Natural killer cell (primary cell): ENCODE measurements at regions not wholly inside any gene's neighbourhood (a gene's known extent, or its start where the extent isn't known, plus 50 kb on each side); places are given as distances from the start of the nearest gene placed in this dataset.

Source experiments
- ATAC-seq, 3 donors: fragments of 150-1000 bp in 2 of 3; fragments of 200-7000 bp in 1 of 3; cut with Tn5 transposase; 1 replicate in 1 of 3; 2 replicates in 2 of 3; pipeline ENCODE4 v1.10.0; 2021; ENCODE audit warnings: mild to moderate bottlenecking in 2 of 3, moderate library complexity in 2 of 3
- DNase-seq, 2 donors: peaks; one replicate each; pipeline versions ENCODE4 v3.0.0 to v3.0.0-alpha.2; 2013 to 2021; ENCODE audit warnings: mixed read lengths in 1 of 2
- H3K27ac ChIP-seq: one replicate; pipeline ENCODE4 v1.5.1; 2013; ENCODE audit warnings: mild to moderate bottlenecking, low read length
- H3K27me3 ChIP-seq: one replicate; pipeline ENCODE4 v1.6.1; 2013; ENCODE audit warnings: low read length; ENCODE audit not compliant: control insufficient read depth, insufficient read depth
- H3K36me3 ChIP-seq: one replicate; pipeline ENCODE4 v1.6.1; 2013; ENCODE audit warnings: low read length; ENCODE audit not compliant: control insufficient read depth, insufficient read depth
- H3K4me1 ChIP-seq: one replicate; pipeline ENCODE4 v1.6.1; 2013; ENCODE audit warnings: low read length; ENCODE audit not compliant: control insufficient read depth, insufficient read depth
- H3K4me3 ChIP-seq: one replicate; pipeline ENCODE4 v1.5.1; 2013; ENCODE audit warnings: low read length
- H3K9me3 ChIP-seq: one replicate; pipeline ENCODE4 v1.6.1; 2013; ENCODE audit warnings: low read length; ENCODE audit not compliant: control insufficient read depth, insufficient read depth
- H3K27ac Mint-ChIP-seq, 2 donors: one replicate each; pipeline ENCODE4 v1.8.0; 2022; ENCODE audit warnings: mild to moderate bottlenecking in 2 of 2, mixed read lengths in 2 of 2, moderate library complexity in 1 of 2
- H3K27me3 Mint-ChIP-seq, 2 donors: one replicate each; pipeline ENCODE4 v1.8.0; 2022; ENCODE audit warnings: low read depth in 2 of 2, mixed read lengths in 2 of 2
- H3K36me3 Mint-ChIP-seq: one replicate; pipeline ENCODE4 v1.8.0; 2022; ENCODE audit warnings: mixed read lengths
- H3K4me1 Mint-ChIP-seq, 2 donors: one replicate each; pipeline ENCODE4 v1.8.0; 2022; ENCODE audit warnings: mixed read lengths in 2 of 2
- H3K4me3 Mint-ChIP-seq: one replicate; pipeline ENCODE4 v1.8.0; 2022; ENCODE audit warnings: mild to moderate bottlenecking, moderate library complexity, mixed read lengths
- H3K9me3 Mint-ChIP-seq, 2 donors: one replicate each; pipeline ENCODE4 v1.8.0; 2022; ENCODE audit warnings: mixed read lengths in 2 of 2
- CTCF ChIP-seq: fragments of 200-600 bp; IDR thresholded peaks from one replicate; pipeline ENCODE4 v1.8.0; 2022; ENCODE audit warnings: antibody characterized with exemption
- WGBS: methylation state at CpG from one replicate; pipeline ENCODE4 v1.1.7; 2013; ENCODE audit warnings: missing lambda C conversion rate; ENCODE audit not compliant: insufficient coverage; 5-methylcytosine and 5-hydroxymethylcytosine counted together
- intact Hi-C: fragments of 100-400 bp; cut with micrococcal nuclease; formaldehyde crosslinking; loops from one replicate; pipeline ENCODE4 v1.14.2; 2022

GRCh38 chr2:60306267-60306861, 247.1 kb downstream of the BCL11A start:
- ATAC-seq (no peak), DNase-seq (no peak)
- Histone ChIP-seq H3K4me3 (no peak overlapping the region), H3K27me3 (no peaks in the 10 kb centered on the region), H3K27ac (no peak overlapping the region), H3K9me3 (no peaks in the 10 kb centered on the region), H3K36me3 (no peaks in the 10 kb centered on the region), H3K4me1 (peaks cover 12% of the 10 kb centered on the region)
- Mint-ChIP-seq H3K4me1 (peaks cover 19 to 32% of the 10 kb centered on the region in 2 donors), H3K36me3 (no peaks in the 10 kb centered on the region), H3K4me3 (no peak overlapping the region), H3K27me3 (peaks cover 0 to 2% of the 10 kb centered on the region in 2 donors), H3K27ac (no peak overlapping the region), H3K9me3 (no peaks in the 10 kb centered on the region)
- 32% methylated on average over 4 of the region's 5 CpGs for WGBS
- TF ChIP-seq CTCF = no peak
- intact Hi-C loops = no loop called here

- no peak overlapping the region for H3K4me3 Mint-ChIP-seq
- H3K36me3 ChIP-seq = no peaks in the 10 kb centered on the region
- no peaks in the 10 kb centered on the region for H3K27me3 ChIP-seq
- ATAC-seq (no peak), DNase-seq (no peak)
- intact Hi-C loops = no loop called here
- no peak overlapping the region for H3K27ac Mint-ChIP-seq
- H3K9me3 Mint-ChIP-seq = no peaks in the 10 kb centered on the region
- TF ChIP-seq CTCF = no peak
- WGBS = 73% methylated on average over 2 of the region's 2 CpGs
- peaks cover 19 to 32% of the 10 kb centered on the region in 2 donors for H3K4me1 Mint-ChIP-seq
- H3K27ac ChIP-seq = no peak overlapping the region
- no peaks in the 10 kb centered on the region for H3K27me3 Mint-ChIP-seq
- H3K4me3 ChIP-seq = no peak overlapping the region
- no peaks in the 10 kb centered on the region for H3K9me3 ChIP-seq
- H3K4me1 ChIP-seq = peaks cover 10% of the 10 kb centered on the region
- no peaks in the 10 kb centered on the region for H3K36me3 Mint-ChIP-seq
These were observed 249.8 kb downstream of the BCL11A start for GRCh38 chr2:60303680-60304079.

GRCh38 chr2:60302377-60303126, 250.9 kb downstream of the BCL11A start:
- peaks cover 19 to 32% of the 10 kb centered on the region in 2 donors for H3K4me1 Mint-ChIP-seq
- H3K4me1 ChIP-seq = peaks cover 10% of the 10 kb centered on the region
- no peaks in the 10 kb centered on the region for H3K27me3 ChIP-seq
- no peak for ATAC-seq
- no peaks in the 10 kb centered on the region for H3K9me3 ChIP-seq
- H3K36me3 ChIP-seq = no peaks in the 10 kb centered on the region
- no peak overlapping the region for H3K27ac Mint-ChIP-seq
- WGBS = 95% methylated on average over 6 of the region's 6 CpGs
- no peak for TF ChIP-seq CTCF
- intact Hi-C loops = no loop called here
- DNase-seq = no peak
- no peaks in the 10 kb centered on the region for H3K9me3 Mint-ChIP-seq
- H3K4me3 Mint-ChIP-seq = no peak overlapping the region
- H3K27me3 Mint-ChIP-seq = no peaks in the 10 kb centered on the region
- H3K36me3 Mint-ChIP-seq = no peaks in the 10 kb centered on the region
- no peak overlapping the region for H3K4me3 ChIP-seq
- no peak overlapping the region for H3K27ac ChIP-seq
